Epithelial cell of prostate (primary cell): ENCODE measurements at regions not wholly inside any gene's neighbourhood (a gene's known extent, or its start where the extent isn't known, plus 50 kb on each side); places are given as distances from the start of the nearest gene placed in this dataset.
"Not testable (repeated sequence)": the region's sequence is repeated elsewhere in the genome, so short reads cannot be mapped to it uniquely, and the experiment has no call there.

Experiments used
- DNase-seq: peaks from one replicate; pipeline ENCODE4 v3.0.0-alpha.2; 2011; ENCODE audit warnings: low read depth, low spot score
- H3K27ac ChIP-seq: fragments of 450-650 bp; 2 replicates; pipeline ENCODE4 v1.5.1; 2017; ENCODE audit warnings: mild to moderate bottlenecking

- DNase-seq: no peak
Measured at GRCh38 chr4:189656641-189657040, 284.0 kb upstream of the FRG1 start.

GRCh38 chr4:189658259-189658658 lies 282.4 kb upstream of the FRG1 start:
- not testable (repeated sequence) for DNase-seq, H3K27ac ChIP-seq

More at GRCh38 chr4:189656641-189657040, 284.0 kb upstream of the FRG1 start:
- H3K27ac ChIP-seq: no peak overlapping the region

GRCh38 chr4:189658831-189659230 lies 281.8 kb upstream of the FRG1 start:
- not testable (repeated sequence) for DNase-seq

GRCh38 chr4:189659287-189659686 lies 281.4 kb upstream of the FRG1 start:
- DNase-seq: no peak

More at GRCh38 chr4:189658831-189659230, 281.8 kb upstream of the FRG1 start:
- H3K27ac ChIP-seq: not testable (repeated sequence)

GRCh38 chr4:189660722-189661360 lies 279.8 kb upstream of the FRG1 start:
- no peak overlapping the region for H3K27ac ChIP-seq
- no peak for DNase-seq

More at GRCh38 chr4:189659287-189659686, 281.4 kb upstream of the FRG1 start:
- no peak overlapping the region for H3K27ac ChIP-seq

- no peak overlapping the region for H3K27ac ChIP-seq
- DNase-seq: no peak
Measured at GRCh38 chr4:189664693-189665250, 275.9 kb upstream of the FRG1 start.

- DNase-seq, H3K27ac ChIP-seq: not testable (repeated sequence)
Measured at GRCh38 chr4:189665712-189666305, 274.9 kb upstream of the FRG1 start.

- DNase-seq, H3K27ac ChIP-seq: not testable (repeated sequence)
Measured at GRCh38 chr4:189667386-189667785, 273.3 kb upstream of the FRG1 start.

GRCh38 chr4:189697675-189698245 lies 242.9 kb upstream of the FRG1 start:
- H3K27ac ChIP-seq, DNase-seq: not testable (repeated sequence)

GRCh38 chr4:189703000-189703399 lies 237.7 kb upstream of the FRG1 start:
- H3K27ac ChIP-seq, DNase-seq: not testable (repeated sequence)

GRCh38 chr4:189706821-189707220 lies 233.9 kb upstream of the FRG1 start:
- not testable (repeated sequence) for H3K27ac ChIP-seq, DNase-seq

GRCh38 chr4:189707227-189707626 lies 233.4 kb upstream of the FRG1 start:
- DNase-seq, H3K27ac ChIP-seq: not testable (repeated sequence)

- DNase-seq, H3K27ac ChIP-seq: not testable (repeated sequence)
Measured at GRCh38 chr4:189711956-189712355, 228.7 kb upstream of the FRG1 start.

- DNase-seq, H3K27ac ChIP-seq: not testable (repeated sequence)
Measured at GRCh38 chr4:189721016-189721993, 219.4 kb upstream of the FRG1 start.

- not testable (repeated sequence) for H3K27ac ChIP-seq
- peak; percentile 0 for DNase-seq
Measured at GRCh38 chr4:189722324-189723003, 218.2 kb upstream of the FRG1 start.

- DNase-seq: not testable (repeated sequence)
Measured at GRCh38 chr4:189727982-189728638, 212.6 kb upstream of the FRG1 start.

GRCh38 chr4:189731989-189732388 lies 208.7 kb upstream of the FRG1 start:
- DNase-seq, H3K27ac ChIP-seq: not testable (repeated sequence)

More at GRCh38 chr4:189727982-189728638, 212.6 kb upstream of the FRG1 start:
- H3K27ac ChIP-seq: not testable (repeated sequence)

- not testable (repeated sequence) for H3K27ac ChIP-seq, DNase-seq
Measured at GRCh38 chr4:189733507-189733906, 207.2 kb upstream of the FRG1 start.
